ENCODE measurements at regions not wholly inside any gene's neighbourhood (a gene's known extent, or its start where the extent isn't known, plus 50 kb on each side); places are given as distances from the start of the nearest gene placed in this dataset.
"Not testable (repeated sequence)": the region's sequence is repeated elsewhere in the genome, so short reads cannot be mapped to it uniquely, and the experiment has no call there.

- not testable (repeated sequence) for DNase-seq
These were observed 59.2 kb downstream of the CXorf49B start for GRCh38 chrX:71822314-71822713.

DNA sequence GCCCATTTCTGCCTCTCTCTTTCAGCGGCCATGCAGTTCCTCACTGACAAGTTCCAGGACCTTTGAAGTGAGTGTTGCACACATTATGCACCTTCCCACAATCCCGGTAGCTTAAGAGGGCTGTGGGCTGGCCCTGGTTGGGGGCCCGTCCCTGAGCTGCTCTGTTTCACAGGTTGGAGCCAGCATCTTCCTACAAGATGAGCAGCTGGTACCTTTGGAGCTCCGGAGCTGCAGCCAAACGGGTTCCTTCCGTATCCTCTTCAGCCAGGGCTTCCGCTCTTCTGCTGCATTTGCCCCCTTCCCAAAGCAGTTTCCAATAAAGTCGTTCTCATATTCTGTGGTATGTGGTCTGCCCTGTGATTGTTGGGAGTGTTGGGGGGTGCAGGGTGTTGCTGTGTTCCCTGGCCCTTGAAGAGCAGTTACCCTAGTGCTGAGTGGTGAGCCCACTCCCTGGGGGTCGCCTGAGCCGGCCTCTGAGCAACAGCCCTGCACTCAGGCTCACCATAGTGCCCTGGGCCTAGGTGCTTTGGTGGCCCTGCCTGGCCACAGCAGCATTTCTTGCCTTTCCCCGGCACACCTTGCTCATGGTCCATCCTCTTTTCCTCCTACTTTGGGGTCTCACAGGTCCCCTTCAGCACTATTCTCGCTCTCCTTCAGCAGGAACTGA lies 60.4 kb downstream of the CXorf49B start:
- DNase-seq = no peak

GRCh38 chrX:71828086-71828485 lies 64.9 kb downstream of the CXorf49B start:
- no peak for DNase-seq

- DNase-seq = not testable (repeated sequence)
These were observed 72.6 kb upstream of the NHSL2 start for GRCh38 chrX:71838092-71838491.

DNA sequence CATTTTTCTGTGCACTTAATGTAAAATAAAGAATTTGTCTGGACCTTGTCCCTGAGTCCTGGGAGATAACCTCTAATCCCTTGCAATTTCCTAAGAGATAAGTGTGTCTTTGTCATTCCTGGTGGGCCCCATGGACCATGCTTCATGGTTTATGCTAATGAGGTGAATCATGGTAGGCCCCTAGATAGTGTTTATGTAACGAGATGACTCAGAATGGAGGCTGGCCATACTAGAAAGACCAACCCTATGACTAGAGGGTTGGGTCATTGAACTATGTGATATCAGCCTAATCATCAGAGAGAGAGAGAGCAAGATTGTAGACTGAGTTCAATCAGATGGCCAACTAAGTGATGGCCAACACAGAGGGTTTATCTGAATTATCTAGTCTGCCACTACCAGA lies 64.2 kb upstream of the NHSL2 start:
- no peak for DNase-seq

GRCh38 chrX:71852182-71852581 lies 58.5 kb upstream of the NHSL2 start:
- no peak for DNase-seq

DNA sequence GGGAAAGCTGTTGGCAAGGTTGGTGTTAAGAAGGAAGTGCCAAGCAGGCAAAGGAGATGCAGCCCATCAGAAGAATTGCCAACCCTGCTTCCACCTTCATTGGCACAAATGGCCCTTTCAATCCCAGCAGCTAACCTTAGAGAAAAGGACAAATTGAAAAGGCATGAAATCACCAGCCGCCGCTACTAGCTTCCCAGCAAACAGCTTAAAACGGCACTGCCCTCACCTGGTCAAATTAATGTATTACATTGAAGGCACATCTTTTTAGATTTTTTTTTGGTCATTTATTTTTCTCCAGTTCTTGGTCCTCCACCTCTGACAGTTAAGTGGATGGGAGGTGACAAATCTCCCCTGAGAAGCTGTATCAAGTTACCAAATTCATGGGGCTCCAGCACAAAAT lies 51.0 kb upstream of the NHSL2 start:
- DNase-seq = peak; percentile 38

Data from CD4-positive, alpha-beta T cell treated with Interleukin-21 for 1 hour (primary cell).